ENCODE measurements at regions not wholly inside any gene's neighbourhood (a gene's known extent, or its start where the extent isn't known, plus 50 kb on each side); places are given as distances from the start of the nearest gene placed in this dataset.

DNA sequence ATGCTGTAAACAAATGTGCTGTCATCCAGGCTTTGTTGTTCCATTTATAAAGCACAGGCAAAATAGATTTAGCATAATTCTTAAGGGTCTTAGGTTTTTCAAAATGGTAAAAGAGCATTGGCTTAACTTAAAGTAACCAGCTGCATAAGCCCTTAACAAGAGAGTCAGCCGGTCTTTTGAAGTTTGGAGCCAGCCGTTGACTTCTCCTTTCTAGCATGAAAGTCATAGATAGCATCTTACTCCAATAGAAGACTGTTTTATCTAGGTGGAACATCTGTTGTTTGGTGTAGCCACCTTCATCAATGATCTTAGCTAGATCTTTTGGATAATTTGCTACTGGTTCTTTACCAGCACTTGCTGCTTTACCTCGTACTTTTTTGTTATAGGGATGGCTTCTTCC is 297.5 kb upstream of the DCBLD2 start:
- no peak for DNase-seq (ENCODE audit: low spot score)

DNA sequence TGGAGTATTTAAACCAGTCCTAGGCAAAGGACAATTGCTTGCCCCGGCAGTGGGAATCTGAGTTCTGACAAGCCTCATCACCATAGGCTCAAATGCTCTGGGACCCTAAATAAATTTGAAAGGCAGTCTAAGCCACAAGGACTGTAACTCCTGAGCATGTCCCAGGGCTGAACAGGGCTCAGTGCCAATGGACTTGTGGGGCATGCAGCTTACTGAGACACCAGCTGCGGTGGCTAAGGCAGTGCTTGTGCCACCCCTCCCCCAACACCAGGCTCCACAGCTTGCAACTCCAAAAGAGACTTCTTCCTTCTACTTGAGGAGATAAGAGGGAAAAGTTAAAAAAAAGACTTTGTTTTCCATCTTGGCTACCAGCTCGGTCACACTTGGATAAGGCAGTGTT is 289.7 kb upstream of the DCBLD2 start:
- no peak for DNase-seq (ENCODE audit: low spot score)

DNA sequence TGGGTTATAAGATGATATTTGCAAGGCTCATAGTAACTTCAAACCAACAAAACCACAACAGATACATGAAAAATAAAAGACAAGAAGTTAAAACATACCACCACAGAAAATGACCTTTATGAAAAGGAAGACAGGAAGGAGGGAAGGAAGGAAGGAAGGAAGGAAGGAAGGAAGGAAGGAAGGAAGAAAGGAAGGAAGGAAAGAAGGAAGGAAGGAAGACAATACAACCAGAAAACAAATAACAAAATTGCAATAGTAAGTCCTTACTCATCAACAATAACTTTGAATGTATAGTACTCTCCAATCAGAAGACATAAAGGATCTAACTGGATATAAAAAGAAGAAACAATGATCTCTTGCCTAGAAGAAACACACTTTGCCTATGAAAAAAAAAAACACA is 287.4 kb upstream of the DCBLD2 start:
- no peak for DNase-seq (ENCODE audit: low spot score)

DNA sequence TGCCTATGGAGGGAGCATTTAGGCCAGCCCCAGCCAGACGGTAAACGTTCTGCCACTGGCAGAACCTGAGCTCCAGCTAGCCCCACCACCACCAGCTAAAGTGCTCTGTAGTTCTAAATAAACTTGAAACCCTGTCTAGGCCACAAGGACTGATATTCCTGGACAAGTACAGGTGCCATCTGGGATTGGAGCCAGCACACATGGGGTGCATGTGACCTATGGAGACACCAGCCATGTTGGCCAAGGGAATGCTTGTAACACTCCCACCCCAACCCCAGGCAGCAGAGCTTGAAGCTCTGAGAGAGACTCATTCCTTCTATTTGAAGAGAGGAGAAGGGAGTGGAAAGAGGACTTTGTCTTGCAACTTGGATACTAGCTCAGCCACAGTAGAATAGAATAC is 284.5 kb upstream of the DCBLD2 start:
- DNase-seq (ENCODE audit: low spot score), result no peak

DNA sequence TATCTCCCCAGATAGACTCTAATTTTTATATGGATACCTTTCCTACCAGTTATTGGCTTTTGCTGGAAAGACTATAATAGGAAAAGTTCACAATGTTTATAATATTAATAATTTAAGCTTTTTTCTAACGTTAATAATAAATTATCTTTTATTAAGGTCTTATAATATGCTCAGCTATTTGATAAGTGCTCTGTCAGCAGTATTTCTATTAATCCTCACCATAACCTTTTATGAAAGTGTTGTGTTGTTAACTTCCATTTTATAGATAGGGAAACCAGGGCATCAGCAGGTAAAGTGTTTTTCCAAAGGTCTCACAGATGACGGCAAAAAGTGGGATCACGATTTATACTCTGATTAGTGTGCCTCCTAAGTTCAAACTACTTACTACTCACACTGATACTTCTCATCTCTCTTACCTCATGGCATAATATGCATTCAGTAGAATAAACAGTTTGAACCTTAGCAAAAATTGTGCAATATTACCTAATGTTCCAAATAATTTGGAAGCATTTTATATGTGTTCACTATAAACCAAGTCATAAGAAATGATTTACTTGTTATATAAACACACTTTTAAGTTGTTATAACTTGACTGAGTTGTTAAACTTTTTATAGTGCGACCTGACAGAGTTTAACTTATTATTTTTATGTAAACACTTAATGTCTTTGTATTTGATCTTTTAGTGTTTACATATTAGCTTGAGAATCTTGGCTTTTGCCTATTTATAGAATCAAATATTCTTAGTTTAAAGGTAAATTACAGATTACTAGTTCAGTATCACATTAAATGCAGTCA is 274.9 kb upstream of the DCBLD2 start:
- DNase-seq (ENCODE audit: low spot score), result no peak

DNA sequence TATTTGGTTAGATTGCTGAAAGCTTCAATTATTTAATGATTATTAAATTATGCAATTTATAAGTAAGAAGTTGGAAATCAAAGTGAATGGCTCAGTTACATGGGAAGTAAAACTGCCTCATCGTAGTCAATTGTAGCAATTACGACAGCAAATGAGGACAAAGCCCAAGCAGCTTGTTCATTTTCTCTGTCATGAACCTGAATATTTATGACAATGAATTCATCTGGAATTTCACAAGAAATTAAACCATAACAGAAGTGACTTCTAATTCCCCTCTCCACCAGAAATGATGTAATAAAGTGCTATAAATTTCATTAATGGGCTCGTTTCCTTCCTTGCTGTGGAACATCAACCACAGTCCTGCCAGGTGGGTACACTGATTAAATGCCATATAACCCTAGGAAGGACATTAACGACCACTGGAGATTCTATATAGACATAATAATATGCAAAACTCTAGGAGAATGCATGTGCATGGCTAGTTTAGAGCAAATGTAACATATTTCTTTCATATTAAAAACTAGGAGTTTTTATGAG is 273.8 kb upstream of the DCBLD2 start:
- DNase-seq (ENCODE audit: low spot score), result no peak

DNA sequence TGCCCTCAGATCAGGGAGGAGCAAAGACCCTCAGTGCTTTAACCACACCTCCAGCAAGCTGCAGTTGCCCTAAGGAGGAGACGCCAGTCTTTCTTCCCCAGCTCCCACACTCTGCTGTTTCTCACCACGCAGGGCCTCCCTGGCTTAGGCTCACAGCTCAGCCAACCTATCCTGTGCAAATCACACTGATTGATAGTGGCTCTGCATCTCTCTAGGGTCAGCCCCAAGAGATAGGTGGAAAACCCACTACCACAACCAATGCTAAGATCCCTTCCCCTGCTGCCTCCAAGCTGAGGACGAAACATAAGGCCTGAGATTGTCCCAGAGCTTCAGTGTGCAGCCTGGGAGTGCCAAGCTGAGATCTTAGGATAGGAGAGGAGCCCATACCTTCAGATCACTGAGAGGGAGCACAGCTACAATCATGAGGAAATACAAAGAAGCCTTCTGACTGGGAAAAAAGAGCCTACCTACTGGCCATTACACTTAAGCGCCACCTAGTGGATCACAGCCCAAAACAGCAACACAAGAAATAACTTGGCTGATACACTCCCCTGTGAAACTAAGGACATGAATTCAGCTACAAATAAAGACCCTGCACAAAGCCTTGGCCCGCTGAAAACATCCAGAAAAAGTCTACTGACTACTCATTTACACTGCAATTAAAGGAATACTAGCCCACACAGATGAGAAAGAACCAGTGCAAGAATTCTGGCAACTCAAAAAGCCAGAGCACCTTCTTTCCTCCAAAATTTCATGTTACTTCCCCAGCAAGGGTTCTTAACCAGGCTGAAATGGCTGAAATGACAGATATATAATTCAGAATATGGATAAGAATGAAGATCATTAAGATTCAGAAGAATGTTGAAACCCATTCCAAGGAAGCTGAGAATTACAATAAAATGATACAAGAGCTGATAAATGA is 271.5 kb upstream of the DCBLD2 start:
- peak; percentile 37 for DNase-seq (ENCODE audit: low spot score)

DNA sequence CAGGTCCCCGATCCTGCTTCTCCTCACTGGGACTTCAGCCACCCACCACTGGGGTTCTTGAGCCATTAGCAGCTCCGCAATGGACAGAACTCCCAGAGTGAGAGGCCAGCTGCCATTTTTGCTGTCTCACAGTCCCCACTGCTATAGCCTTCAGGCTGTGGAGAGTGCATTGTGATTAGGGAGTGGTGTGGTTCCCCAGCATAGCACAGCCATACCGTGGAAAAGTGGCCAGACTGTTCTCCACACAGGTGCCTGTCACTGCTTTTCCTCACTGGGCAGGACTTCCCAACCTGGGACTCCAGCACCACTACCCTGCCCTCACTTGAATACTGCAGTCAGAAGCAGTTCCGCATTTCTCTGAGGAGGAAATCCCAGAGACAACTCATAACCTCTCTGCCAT is 270.3 kb upstream of the DCBLD2 start:
- no peak for DNase-seq (ENCODE audit: low spot score)

DNA sequence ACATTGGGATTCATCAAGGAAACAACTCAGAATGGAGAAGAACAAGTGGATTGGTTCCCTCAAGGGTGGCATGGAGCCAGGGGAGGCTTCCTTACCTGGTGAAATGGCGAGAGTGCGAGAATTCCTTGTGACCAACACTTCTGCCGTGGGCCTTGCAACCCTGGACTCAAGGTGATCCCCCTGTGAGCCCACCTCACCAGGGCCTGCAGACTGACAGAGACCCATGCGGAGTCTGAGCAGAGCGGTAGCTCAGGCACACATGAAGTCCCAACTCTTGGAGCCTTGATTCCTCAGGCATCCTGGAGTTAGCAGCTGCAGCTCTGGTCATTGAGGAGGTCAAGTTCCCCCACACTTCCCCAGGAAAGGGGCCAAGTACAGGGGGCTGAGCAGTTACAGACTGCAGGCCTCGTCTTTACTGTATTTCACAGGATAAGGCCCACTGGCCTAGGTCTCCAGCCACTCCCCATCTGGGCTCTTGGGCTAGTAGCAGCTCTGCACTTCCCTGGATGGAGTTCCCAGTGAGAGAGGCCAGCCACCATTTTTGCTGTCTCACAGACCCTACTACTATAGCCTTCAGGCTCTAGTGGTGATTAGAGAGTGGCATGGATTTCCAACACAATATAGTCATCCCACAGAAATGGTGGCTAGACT is 269.5 kb upstream of the DCBLD2 start:
- no peak for DNase-seq (ENCODE audit: low spot score)

DNA sequence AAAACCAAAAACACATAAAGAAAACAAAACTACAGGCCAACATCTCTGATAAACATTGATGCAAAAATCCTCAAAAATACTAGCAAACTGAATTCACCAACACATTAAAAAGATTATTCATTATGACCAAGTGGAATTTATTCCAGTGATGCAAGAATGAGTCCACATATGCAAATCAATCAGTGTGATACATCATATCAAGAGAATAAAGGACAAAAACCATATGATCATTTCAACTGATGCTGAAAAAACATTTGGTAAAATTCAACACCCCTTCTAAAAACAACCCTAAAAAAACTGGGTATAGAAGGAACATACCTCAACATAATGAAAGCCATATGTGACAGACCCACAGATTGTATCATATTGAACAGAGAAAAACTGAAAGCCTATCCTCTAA is 265.6 kb upstream of the DCBLD2 start:
- DNase-seq (ENCODE audit: low spot score), result no peak

DNA sequence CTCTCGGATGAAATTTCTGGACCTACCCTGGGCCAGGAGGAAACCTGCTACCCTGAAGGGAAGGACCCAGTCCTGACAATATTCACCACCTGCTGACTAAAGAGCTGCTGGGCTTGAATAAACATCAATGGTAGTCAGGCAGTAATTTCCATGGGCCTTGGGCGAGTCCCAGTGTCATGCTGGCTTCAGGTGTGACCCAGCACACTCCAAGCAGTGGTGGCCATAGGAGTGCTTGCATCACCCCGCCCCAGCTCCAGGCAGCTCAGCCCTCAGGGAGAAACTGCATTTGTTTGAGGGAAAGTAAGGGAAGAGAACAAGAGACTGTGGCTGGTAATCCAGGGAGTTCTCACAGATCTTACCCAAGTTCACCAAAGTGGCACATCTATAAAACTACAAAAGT is 261.8 kb upstream of the DCBLD2 start:
- DNase-seq (ENCODE audit: low spot score), result no peak

DNA sequence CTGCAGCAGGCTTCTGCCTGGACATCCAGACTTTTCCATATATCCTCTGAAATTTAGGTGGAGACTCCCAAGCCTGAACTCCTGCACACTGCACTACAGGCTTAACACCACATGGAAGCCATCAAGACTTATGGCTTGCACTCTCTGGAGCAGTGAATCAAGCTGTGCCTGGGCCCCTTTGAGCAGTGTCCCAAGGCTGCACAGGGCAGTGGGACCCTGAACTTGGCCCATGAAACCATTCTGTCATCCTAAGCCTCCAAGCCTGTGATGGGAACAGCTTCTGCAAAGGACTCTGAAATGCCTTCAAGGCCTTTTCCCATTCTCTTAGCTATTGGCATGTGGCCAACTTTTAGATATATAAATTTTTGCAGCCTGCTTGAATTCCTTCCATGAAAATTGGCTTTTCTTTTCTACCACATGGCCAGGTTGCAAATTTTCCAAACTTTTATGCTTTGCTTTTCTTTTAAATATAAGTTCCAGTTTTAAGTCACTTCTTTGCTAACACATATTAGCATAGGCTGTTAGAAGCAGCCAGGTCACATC is 257.8 kb upstream of the DCBLD2 start:
- DNase-seq (ENCODE audit: low spot score), result no peak

DNA sequence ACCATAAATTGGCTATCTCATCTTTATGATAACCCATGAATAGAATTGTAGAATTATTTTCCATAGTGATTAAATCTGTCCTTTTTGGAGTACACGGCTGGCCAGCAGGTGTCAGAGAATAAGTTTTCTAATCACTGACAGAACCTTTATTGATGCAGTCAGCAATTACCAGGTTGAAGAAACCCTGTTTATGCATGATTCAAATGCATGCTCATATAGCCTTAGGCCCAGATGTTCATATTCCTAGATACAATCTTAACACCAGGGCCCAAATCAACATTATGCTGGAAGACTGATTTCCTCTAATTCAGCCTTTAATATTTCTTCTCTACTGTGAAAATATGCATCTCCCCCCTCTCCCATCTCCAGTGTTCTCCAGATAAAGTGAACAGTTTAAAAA is 243.5 kb upstream of the DCBLD2 start:
- DNase-seq (ENCODE audit: low spot score), result no peak

DNA sequence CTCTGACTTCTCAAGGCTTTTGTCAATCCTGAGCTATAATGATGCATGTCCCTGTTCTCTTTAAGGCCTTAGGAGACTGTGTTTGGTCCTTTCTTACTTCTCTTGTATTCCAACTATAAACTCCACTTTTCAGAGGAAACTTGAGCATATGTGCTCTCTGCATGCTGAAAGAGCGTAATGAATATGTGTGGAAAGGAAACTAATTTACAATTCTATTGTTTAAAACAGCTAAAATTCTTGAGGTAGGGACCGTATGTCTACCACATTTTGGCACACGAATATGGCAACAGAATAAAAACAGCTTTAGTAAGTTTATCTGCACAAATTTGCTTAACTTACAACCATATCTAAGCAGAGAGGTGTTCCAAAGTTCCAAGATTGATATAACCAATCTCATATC is 242.0 kb upstream of the DCBLD2 start:
- DNase-seq (ENCODE audit: low spot score), result no peak

DNA sequence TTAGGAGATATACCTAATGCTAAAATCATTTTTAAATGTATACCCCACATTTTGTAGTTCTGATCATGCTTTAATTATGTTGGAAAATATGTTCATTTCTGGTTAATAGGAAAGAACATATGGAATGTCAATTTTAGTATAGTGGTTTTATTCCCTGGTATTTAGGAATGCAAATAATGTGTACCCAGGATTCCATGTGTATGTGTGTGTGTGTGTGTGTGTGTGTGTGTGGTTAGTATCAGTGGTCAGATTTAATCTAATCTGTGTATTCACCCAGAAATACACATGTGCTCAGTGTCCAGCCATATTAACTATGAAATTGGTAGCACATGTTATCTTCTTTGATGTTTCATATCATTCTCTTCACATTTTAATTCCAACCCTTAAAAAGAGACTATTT is 233.5 kb upstream of the DCBLD2 start:
- no peak for DNase-seq (ENCODE audit: low spot score)

DNA sequence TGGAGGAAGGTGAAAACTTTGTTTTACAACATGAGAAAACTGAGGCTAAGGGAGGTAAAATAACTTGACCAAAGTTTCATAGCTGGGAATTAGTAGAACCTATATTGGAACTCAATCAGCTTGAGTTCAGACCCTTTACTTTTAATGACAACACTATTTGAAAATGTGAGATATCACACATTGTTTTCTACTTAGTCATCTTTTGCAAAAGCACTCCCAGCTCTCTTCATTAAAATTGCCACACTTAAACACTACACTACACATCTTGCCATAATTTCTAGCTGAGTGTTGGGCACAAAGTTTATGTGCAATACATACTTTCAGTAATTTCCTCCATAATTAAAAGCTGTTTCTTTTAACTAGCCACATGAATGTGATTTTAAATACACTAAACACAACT is 230.4 kb upstream of the DCBLD2 start:
- DNase-seq (ENCODE audit: low spot score), result no peak

DNA sequence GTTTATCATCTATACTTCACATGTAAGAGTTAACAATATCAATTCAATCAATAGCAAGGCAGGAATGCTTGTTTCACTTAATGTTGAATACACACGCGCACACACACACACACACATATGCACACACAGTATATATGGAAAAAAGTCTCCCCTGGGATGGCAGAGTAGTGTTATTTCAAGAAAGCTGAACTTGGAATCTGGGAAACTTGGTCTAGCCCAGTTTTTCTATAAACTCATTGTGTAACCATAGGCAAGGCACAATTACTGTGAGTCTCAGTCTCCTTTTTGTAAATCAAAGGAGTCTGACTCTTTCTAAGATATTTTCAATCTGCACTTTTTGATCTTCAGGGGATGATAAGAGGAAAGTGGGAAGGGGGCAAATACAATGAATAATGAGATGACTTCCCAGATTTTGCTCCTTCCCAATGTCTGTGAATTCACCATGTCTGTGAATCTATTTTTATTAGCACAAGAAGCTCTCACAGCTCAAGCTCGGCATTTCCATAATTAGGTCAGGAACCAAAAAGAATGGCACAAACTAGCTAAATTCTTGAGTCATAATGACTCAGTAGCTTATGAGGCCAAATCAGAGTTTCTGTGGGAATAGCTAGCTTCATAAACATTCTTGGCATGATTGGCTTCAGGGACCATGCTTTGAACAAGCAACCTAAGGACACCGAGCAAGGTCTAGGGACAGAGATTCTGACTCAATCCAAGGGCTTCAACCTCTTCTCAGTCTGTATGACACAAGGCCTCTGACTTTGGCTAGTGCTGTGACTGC is 227.4 kb upstream of the DCBLD2 start:
- DNase-seq (ENCODE audit: low spot score), result no peak

DNA sequence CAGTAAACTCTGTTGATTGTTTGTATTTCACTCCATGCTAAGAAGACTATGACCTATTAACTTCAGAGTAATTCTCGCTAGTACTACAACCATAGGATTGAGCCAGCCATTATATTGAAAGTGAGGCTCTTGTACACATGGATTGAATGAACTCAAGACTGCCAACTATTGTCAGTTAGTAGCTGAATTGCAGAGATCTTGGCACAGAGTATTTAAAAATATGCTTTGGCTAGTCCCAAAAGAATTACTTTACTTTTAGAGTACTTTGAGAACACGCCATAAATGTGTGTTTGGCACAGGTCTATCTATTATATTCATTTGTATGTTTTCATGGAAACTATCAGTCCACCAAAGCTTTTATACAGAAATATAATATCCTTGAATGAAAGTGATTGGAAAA is 226.7 kb upstream of the DCBLD2 start:
- no peak for DNase-seq (ENCODE audit: low spot score)

DNA sequence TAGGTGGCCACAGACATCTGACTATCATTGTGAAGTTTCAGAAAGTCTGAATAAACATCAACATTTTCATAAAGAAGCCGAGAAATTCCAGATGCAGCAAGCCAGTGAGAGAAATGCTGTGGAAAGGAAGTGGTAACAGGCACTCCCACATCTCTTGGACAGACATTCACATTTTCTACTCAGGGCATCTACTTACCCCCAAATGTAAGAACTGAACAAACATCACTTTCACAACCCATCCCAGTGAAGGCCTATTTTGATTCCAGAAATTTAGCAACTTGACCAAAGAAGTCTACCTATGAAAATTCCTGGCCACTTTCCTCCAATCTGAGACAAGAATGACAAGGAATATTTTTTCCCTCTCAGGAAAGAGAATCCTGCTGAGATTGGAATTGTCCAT is 224.8 kb upstream of the DCBLD2 start:
- no peak for DNase-seq (ENCODE audit: low spot score)

DNA sequence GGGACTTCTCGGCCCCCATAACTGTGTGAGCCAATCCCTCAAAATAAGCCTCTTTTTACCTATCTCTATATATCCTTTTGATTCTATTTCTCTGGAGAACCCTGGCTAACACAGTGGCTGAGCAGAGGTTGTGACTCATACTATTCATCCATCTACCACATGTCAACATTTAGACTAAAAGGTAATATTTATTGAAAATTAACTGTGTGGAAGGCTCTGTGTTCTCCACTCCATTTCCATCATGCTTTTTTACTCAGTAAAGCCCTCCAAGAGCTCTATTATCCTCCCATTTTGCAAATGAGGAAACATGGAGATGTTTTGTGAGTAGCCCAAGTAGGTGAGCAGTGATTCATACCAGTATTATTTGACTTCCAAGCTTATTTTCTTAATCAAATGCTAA is 217.9 kb upstream of the DCBLD2 start:
- DNase-seq (ENCODE audit: low spot score), result no peak

DNA sequence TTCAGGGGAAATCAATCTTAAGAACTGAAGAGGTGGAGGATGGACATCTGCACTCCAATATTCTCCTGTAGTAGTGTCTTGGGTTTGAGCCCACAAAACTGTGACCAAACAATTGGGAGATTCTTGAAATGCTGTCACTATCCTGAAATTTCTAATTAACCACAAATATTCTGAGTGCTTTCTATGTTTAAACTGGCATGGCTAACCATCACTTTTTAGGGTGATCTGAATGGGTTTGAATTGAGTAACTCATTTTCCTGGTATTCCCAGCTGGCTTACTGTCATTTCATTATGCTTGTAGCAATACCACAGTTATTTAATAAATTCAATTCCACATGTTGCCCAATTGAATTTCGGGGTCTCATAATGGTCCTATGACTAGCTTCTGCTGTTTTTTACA is 216.9 kb upstream of the DCBLD2 start:
- DNase-seq (ENCODE audit: low spot score), result no peak
